Activated naive CD4-positive, alpha-beta T cell treated with anti-CD3 and anti-CD28 coated beads, Interleukin-2, amount 50 U/mL, for 24 hours (primary cell): ENCODE measurements at regions not wholly inside any gene's neighbourhood (a gene's known extent, or its start where the extent isn't known, plus 50 kb on each side); places are given as distances from the start of the nearest gene placed in this dataset.

Experiments
- H3K27ac Mint-ChIP-seq: one replicate; pipeline ENCODE4 v1.8.0; 2021; ENCODE audit warnings: mild to moderate bottlenecking, mixed read lengths
- H3K27me3 Mint-ChIP-seq: one replicate; pipeline ENCODE4 v1.8.0; 2021; ENCODE audit warnings: mixed read lengths
- H3K36me3 Mint-ChIP-seq: one replicate; pipeline ENCODE4 v1.8.0; 2021; ENCODE audit warnings: mixed read lengths
- H3K4me1 Mint-ChIP-seq: one replicate; pipeline ENCODE4 v1.8.0; 2021; ENCODE audit warnings: mixed read lengths
- H3K4me3 Mint-ChIP-seq: one replicate; pipeline ENCODE4 v1.8.0; 2021; ENCODE audit warnings: mild to moderate bottlenecking, mixed read lengths
- H3K9me3 Mint-ChIP-seq: one replicate; pipeline ENCODE4 v1.8.0; 2021; ENCODE audit warnings: mixed read lengths

GRCh38 chr16:66315210-66315825, 51.2 kb upstream of the CDH5 start:
- Mint-ChIP-seq H3K9me3 (no peaks in the 10 kb centered on the region), H3K27me3 (peaks cover 4% of the 10 kb centered on the region), H3K4me3 (no peak overlapping the region), H3K4me1 (no peaks in the 10 kb centered on the region), H3K36me3 (no peaks in the 10 kb centered on the region), H3K27ac (no peak overlapping the region)

- Mint-ChIP-seq H3K4me1 (no peaks in the 10 kb centered on the region), H3K36me3 (no peaks in the 10 kb centered on the region), H3K27me3 (peaks cover 4% of the 10 kb centered on the region), H3K4me3 (no peak overlapping the region), H3K27ac (no peak overlapping the region), H3K9me3 (no peaks in the 10 kb centered on the region)
Observed at GRCh38 chr16:66311306-66311705, 55.2 kb upstream of the CDH5 start.

- H3K4me1 Mint-ChIP-seq, result no peaks in the 10 kb centered on the region
- peaks cover 6% of the 10 kb centered on the region for H3K27me3 Mint-ChIP-seq
- H3K27ac Mint-ChIP-seq, result no peak overlapping the region
- no peaks in the 10 kb centered on the region for H3K9me3 Mint-ChIP-seq
- H3K4me3 Mint-ChIP-seq, result no peak overlapping the region
- H3K36me3 Mint-ChIP-seq, result no peaks in the 10 kb centered on the region
Observed at GRCh38 chr16:66309215-66309807, 57.2 kb upstream of the CDH5 start.

GRCh38 chr16:66308096-66308495, 58.4 kb upstream of the CDH5 start:
- Mint-ChIP-seq H3K27ac (no peak overlapping the region), H3K36me3 (no peaks in the 10 kb centered on the region), H3K4me1 (no peaks in the 10 kb centered on the region), H3K9me3 (no peaks in the 10 kb centered on the region), H3K27me3 (peaks cover 6% of the 10 kb centered on the region), H3K4me3 (no peak overlapping the region)

- H3K27me3 Mint-ChIP-seq, result peaks cover 6% of the 10 kb centered on the region
- H3K36me3 Mint-ChIP-seq, result no peaks in the 10 kb centered on the region
- no peak overlapping the region for H3K4me3 Mint-ChIP-seq
- no peak overlapping the region for H3K27ac Mint-ChIP-seq
- H3K9me3 Mint-ChIP-seq, result no peaks in the 10 kb centered on the region
- no peaks in the 10 kb centered on the region for H3K4me1 Mint-ChIP-seq
Observed at GRCh38 chr16:66306366-66307150, 59.9 kb upstream of the CDH5 start.

GRCh38 chr16:66304961-66305360, 61.5 kb upstream of the CDH5 start:
- Mint-ChIP-seq H3K27me3 (peaks cover 6% of the 10 kb centered on the region), H3K36me3 (no peaks in the 10 kb centered on the region), H3K4me1 (peaks cover 4% of the 10 kb centered on the region), H3K4me3 (no peak overlapping the region), H3K9me3 (no peaks in the 10 kb centered on the region), H3K27ac (no peak overlapping the region)

- H3K27me3 Mint-ChIP-seq, result peaks cover 6% of the 10 kb centered on the region
- H3K4me3 Mint-ChIP-seq, result no peak overlapping the region
- no peaks in the 10 kb centered on the region for H3K36me3 Mint-ChIP-seq
- no peaks in the 10 kb centered on the region for H3K9me3 Mint-ChIP-seq
- peaks cover 12% of the 10 kb centered on the region for H3K4me1 Mint-ChIP-seq
- no peak overlapping the region for H3K27ac Mint-ChIP-seq
Observed at GRCh38 chr16:66304151-66304550, 62.3 kb upstream of the CDH5 start.

GRCh38 chr16:66300501-66300900, 66.0 kb upstream of the CDH5 start:
- no peaks in the 10 kb centered on the region for H3K27me3 Mint-ChIP-seq
- peaks cover 15% of the 10 kb centered on the region for H3K4me1 Mint-ChIP-seq
- H3K9me3 Mint-ChIP-seq, result no peaks in the 10 kb centered on the region
- H3K27ac Mint-ChIP-seq, result no peak overlapping the region
- H3K36me3 Mint-ChIP-seq, result no peaks in the 10 kb centered on the region
- H3K4me3 Mint-ChIP-seq, result no peak overlapping the region

- H3K36me3 Mint-ChIP-seq, result no peaks in the 10 kb centered on the region
- H3K9me3 Mint-ChIP-seq, result no peaks in the 10 kb centered on the region
- H3K27me3 Mint-ChIP-seq, result no peaks in the 10 kb centered on the region
- peaks cover 15% of the 10 kb centered on the region for H3K4me1 Mint-ChIP-seq
- H3K4me3 Mint-ChIP-seq, result no peak overlapping the region
- H3K27ac Mint-ChIP-seq, result no peak overlapping the region
Observed at GRCh38 chr16:66300037-66300436, 66.5 kb upstream of the CDH5 start.

- Mint-ChIP-seq H3K4me3 (no peak overlapping the region), H3K36me3 (no peaks in the 10 kb centered on the region), H3K4me1 (peaks cover 15% of the 10 kb centered on the region), H3K9me3 (no peaks in the 10 kb centered on the region), H3K27me3 (no peaks in the 10 kb centered on the region), H3K27ac (no peak overlapping the region)
Observed at GRCh38 chr16:66299349-66299748, 67.1 kb upstream of the CDH5 start.

- Mint-ChIP-seq H3K27ac (no peak overlapping the region), H3K36me3 (no peaks in the 10 kb centered on the region), H3K4me1 (peaks cover 15% of the 10 kb centered on the region), H3K9me3 (no peaks in the 10 kb centered on the region), H3K4me3 (no peak overlapping the region), H3K27me3 (no peaks in the 10 kb centered on the region)
Observed at GRCh38 chr16:66298571-66299120, 67.8 kb upstream of the CDH5 start.

GRCh38 chr16:66298006-66298405, 68.5 kb upstream of the CDH5 start:
- Mint-ChIP-seq H3K4me1 (peaks cover 15% of the 10 kb centered on the region), H3K27me3 (no peaks in the 10 kb centered on the region), H3K36me3 (no peaks in the 10 kb centered on the region), H3K4me3 (no peak overlapping the region), H3K27ac (no peak overlapping the region), H3K9me3 (no peaks in the 10 kb centered on the region)

- no peaks in the 10 kb centered on the region for H3K36me3 Mint-ChIP-seq
- H3K27me3 Mint-ChIP-seq, result no peaks in the 10 kb centered on the region
- no peak overlapping the region for H3K27ac Mint-ChIP-seq
- peaks cover 15% of the 10 kb centered on the region for H3K4me1 Mint-ChIP-seq
- no peak overlapping the region for H3K4me3 Mint-ChIP-seq
- no peaks in the 10 kb centered on the region for H3K9me3 Mint-ChIP-seq
Observed at GRCh38 chr16:66296591-66296990, 69.9 kb upstream of the CDH5 start.

GRCh38 chr16:66295761-66296546, 70.5 kb upstream of the CDH5 start:
- peaks cover 15% of the 10 kb centered on the region for H3K4me1 Mint-ChIP-seq
- no peak overlapping the region for H3K4me3 Mint-ChIP-seq
- H3K36me3 Mint-ChIP-seq, result no peaks in the 10 kb centered on the region
- H3K9me3 Mint-ChIP-seq, result no peaks in the 10 kb centered on the region
- H3K27me3 Mint-ChIP-seq, result no peaks in the 10 kb centered on the region
- H3K27ac Mint-ChIP-seq, result no peak overlapping the region

- Mint-ChIP-seq H3K27ac (no peak overlapping the region), H3K36me3 (no peaks in the 10 kb centered on the region), H3K4me1 (peaks cover 11% of the 10 kb centered on the region), H3K27me3 (no peaks in the 10 kb centered on the region), H3K4me3 (no peak overlapping the region), H3K9me3 (no peaks in the 10 kb centered on the region)
Observed at GRCh38 chr16:66295213-66295612, 71.3 kb upstream of the CDH5 start.
